NCI-H345 treated with DMSO at 0.1 percent for 48 hours (cell line): ENCODE measurements at regions not wholly inside any gene's neighbourhood (a gene's known extent, or its start where the extent isn't known, plus 50 kb on each side); places are given as distances from the start of the nearest gene placed in this dataset.

Experiments used
- DNase-seq: peaks from one replicate; lab custom pipeline; 2025; ENCODE audit not compliant: unreplicated experiment; lab: John Stamatoyannopoulos, UW

DNA sequence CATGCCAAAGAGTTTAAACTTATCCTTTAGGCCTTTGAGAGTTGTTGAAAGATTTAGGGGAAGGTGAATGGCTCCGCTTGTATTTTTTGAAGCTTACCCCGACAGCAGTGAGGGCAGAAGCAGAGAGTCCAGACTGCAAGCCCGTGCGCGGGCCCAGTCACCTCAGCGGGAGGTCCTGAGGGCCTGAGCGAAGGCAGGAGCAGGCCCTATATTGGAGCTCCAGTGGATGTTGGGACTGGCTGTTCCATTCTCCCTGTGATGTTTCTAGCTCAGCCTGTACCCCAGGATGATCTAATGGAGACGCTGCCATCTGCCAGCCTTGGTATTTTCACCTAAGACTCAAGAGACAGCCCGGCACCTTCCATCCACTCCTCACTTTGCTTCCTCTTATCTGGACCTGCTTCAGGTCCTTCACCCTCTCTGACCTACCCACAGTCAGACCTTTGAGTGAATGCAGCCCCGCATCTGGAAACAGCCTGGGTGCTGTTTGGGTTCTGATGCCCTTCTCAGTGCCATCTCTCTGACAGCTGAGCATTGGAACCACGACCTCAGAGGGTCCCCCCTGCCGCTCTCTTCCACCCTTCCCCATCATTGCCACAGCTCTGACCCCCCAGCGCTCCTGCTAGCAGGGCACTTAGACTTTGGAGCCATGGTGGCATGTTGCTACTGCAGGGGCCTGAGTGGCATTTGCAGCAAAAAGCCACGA, 628.2 kb upstream of the CADM1 start:
- DNase-seq, result no peak

DNA sequence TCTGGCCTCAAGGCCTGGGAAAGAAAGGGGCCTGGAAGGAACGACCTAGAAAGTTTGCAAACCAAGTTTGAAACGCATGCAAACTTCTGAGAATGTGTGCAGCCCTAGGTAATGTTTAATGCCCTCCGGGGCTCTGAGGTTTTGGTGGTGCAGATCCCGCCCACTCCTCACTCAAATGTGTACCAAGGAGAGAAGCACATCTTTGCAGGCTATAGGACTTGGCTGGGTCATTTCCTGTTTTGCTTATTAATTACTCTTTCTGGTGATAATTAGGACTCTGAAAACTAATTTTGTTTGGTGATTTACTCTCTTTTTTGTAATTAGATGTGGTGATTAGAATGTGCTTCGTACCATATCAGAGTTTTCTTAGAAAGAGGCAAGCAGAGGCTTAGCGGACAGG, 625.9 kb upstream of the CADM1 start:
- DNase-seq, result no peak

DNA sequence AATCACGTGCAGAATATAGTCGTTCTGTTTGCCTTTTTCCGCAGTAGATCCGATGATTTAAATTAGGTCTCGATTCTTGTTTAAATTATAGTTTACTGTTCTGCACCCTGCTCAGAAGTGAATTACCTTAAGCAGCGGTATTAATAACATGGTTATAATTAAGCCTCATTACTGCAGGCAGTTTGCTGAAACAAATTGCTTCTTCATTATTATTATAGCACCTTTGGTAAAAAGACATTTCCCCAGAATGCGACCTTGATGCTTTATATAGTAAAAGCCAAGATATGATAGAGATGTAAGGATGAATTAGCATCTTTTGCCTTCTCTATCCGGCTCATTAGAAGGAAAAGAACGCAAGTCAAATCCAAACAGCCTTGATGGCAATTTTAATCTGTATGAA, 625.2 kb upstream of the CADM1 start:
- no peak for DNase-seq

DNA sequence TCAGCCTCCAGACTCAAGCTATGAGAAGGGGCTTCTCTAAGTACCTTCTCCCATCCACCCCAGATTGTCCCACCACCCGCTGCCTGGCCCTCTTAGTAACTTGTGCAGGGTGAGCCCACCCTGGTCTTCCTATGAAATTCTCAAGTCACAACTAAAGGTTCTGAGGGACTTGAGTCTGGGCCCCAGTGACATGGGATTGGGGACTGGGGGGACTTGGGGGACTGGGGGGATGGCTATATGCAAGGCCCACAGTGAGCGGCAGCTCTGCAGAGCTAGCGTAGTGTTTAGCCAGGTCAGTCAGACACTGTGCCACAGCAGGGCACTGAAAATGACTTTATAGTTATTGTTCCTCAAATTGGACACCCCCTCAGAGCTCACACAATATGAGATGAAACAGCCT, 622.3 kb upstream of the CADM1 start:
- DNase-seq, result no peak

DNA sequence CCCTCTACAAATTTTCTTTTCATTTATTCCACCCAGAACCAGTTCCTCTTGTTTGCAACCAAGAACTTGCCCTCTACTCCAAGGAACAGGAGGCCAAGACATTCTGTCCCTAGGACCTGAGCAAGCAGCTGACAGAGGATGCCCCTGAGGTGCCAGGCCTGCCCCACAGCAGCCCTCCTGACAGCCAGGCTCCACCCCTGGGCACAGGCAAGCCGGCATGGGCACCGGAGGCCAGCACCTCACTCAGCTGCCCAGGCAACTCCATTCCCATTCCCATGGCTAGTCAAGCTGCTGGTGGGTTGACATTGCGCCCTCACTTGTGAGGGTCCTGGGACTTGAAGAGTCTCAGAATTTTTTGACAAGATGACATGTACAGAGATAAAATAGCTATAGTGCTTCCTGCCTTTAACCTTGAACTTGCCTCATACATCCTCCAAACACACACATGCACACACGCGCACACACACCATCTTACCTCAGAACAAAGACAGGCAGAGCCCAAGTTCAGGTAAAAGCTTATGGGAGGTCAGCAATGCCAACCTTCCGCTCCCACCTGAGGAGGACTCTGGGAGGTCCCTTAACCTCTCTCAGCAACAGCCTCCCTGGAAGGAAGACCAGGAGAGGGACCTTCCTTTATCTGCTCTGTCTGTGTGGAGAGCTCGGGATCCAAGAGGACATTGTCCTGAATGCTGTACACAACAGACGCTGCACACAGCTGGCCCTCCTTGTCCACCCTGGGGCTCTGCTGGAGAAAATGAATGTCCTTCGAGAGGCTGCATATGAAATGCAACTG, 620.9 kb upstream of the CADM1 start:
- no peak for DNase-seq

DNA sequence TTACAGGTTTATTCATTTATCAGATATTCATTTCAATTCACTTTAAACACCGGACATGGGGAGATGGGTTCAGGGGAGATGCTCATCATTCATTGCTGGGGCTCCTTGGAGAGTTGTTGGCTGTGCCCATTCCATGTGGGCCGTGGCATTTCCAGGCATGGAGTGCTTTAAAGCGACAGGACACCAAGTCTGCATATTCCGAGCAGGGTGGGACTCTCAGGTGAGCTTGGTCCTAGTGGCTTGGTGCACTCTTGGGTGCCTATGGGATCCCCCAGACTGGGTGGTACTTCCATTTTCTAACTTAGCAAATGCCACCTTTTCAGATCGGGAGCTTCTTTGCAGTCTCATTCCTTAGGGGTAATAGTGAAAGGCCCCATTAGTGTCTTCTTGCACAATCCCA, 619.5 kb upstream of the CADM1 start:
- DNase-seq, result no peak

DNA sequence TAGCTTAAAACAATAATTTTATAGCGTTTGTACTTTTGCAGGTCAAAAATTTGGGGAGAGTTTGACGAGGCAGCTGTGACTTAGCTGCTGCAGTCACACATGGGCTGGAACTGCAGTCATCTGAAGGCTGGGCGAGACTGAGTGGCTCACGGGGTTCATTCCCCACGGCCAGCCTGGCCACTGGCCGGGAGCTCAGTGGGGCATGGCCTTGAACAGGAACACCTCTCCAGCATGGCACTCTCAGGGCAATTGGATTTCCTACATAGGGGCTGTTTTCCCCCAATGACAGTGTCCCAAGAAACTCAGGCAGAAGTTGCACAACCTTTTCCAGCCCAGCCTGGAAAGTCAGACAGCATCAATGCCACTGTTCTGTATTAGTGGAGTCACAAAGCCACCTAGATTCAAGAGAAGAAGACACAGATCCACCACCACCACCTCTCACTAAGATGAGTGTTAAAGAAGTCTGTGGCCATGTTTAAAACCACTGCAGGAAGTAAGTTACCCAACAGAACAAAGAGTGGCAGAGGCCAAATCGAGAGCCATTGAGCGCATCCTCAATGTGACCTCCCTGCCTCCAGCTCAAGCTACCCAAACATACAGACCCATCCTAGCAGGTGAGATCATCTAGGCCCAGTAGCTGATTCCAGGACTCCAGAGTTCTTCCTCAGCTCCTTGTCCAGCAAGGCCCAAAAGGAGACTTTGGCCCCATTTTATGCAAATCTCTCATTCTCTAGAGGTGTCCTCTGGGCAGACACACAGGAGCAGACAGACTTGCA, 618.7 kb upstream of the CADM1 start:
- no peak for DNase-seq

DNA sequence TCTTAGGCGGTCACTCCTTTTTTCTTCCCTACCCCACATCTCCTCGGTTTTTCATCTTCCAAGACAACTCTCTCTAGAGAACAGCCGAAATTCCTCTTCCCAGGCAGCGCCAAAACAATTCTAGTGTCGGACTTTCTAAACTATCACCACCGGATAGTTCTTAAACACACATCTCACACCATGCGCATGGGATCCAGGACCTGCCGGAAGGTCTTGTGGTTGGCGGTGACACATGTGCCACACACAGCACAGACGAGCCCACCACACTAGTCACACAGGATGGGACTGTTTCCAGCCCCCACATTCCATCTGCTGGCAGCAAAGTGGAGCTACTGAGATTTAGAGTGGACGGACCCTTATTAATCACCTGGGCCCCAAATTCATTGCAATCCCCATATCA, 614.9 kb upstream of the CADM1 start:
- DNase-seq, result no peak

DNA sequence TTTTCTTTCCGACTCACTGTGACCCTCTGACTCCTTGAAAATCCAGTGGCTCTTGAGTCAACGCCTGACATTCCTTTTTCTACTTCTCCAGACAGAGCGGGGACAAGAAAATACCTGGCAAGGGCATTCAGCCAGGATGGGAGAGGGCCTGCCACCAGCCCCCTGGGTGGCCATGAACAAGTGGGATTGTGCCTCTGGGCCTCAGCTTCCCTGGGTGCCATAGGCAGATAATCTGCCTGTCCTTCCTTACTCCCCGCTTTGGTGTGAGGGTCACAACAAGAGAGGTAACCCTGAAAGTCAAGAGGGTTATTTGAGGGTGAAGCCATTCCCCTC, 613.9 kb upstream of the CADM1 start:
- no peak for DNase-seq

DNA sequence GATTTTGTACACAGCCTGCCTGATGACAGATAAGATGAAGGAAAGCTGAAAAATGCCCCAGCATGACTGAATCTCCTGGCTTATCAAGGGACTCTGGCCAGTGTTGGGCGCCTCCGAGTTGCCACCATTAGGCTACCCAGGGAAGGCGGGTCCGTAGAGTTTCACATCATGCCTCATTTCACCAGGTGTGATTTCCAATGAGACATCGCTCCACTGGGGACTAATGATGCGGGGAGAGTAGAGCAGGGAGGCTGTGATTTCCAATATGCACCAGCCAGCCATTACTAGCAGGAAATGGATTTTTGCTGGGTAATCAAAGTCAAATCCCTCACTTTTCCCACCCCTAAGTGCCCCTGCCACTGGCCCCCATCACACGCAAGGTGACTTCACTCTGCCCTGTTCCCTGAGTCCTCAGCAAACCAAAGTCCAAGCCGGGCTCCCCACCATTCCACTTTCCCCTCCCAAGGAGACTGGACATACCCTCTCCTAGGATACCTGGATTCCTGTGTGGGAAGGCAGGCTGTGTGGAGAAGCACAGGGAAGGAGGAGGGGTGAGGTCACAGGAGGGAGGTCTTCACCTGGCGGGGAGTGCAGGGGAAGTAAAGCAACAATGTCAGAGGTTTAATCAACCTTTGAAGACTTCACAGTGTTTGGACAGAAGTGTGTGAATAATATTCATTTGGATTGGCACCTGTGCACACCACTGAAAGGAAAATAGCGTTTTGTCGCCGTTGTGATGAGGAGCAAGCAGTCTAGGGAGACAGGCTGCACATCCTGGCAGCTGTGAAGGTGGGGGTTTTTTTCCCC, 613.3 kb upstream of the CADM1 start:
- DNase-seq, result no peak

DNA sequence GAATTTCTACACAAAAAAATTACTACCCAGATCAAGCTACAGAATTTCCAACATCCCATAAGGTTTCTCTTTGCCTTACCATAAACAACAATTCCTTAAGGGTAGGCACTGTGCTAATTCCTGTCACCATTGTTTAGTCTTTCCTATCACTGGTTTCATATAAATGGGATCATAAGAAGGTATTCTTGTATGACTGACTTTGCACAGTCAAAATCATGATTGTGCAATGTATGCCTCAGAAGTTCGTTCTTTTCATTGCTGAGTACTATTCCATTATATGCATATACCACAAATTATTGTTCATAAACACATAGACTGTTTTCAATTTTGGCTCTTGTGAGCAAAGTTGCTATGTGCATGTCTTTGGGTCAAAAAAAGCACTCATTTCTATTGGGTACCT, 611.6 kb upstream of the CADM1 start:
- DNase-seq, result no peak

DNA sequence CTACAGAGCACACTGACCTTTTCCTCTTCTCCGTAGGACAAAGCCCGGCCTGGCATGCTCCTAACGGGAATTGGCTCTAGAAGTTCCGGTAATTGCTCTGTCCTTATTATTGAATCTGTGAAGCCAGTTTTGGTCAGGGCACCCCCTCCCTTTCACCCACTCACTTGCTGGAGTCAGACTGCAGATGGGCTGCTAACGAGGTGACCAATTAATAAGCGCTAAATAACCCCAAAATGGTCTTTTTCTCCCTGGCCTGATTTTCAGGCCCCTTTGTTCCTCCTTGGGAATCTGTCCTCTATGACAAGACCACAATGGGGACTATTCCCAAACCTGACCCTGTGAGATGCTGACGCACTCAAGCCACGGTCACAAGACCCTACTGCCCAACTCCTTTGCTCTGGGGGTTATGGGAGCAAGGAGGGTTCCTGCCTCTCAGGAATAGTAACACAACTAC, 610.0 kb upstream of the CADM1 start:
- DNase-seq, result no peak

DNA sequence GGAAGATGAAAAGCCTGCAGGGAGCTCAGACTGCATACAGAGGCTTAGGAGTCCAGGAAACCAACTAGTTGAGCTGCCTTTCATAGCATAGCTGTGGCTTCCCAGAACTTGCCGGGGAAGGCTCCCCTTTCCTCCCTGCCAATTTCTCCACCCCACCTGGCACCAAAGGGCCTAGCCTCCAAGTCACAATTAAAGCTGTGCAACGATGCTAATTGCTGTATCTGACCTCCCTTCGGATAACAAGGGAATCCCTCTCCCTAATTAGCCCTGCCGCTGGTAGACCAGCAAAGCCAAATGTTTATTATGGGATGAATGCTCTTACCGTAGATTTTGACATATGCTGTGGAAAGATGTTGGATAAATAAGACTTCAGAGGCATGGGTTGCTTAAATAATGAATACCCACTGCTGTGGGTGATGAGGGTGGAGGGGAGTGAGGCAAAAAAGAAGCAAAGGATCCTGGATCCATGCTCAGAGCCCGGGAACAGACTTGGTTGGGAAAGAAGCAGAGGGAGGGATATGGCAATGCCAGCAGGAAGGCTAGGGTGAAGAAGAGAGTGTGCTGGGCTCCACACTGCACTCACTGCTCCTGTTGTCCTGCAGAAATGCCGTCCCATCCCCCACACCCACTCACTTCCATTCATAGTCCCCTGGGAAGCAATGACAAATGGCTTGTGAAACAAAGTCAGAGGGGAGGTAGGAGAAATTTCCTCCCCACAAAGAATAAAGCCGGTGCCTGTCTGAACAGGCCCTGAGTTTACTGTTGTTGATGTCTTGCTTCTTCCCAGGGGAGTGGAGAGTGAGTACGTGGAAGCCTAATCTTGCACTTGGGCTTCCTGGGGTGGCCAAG, 608.1 kb upstream of the CADM1 start:
- peak; percentile 6 for DNase-seq

DNA sequence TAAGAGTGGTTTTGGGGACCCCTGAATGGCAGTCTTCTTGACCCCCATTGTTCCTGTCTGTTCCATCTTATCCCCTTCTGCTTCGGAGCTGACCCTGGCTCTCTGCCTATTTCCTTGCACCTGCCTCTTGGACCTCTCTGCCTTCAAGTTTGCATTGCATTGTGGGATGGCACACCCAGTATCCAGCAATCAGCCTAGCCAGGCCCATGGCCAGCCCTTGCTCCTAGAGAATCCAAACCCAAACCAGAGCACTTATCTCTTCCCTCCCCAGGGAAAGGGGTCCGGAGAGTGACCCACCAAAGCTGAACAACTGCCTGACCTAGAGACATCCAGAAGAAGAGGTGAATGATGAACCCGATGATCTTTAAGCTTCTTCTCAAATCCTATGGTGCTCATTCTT, 607.3 kb upstream of the CADM1 start:
- no peak for DNase-seq

DNA sequence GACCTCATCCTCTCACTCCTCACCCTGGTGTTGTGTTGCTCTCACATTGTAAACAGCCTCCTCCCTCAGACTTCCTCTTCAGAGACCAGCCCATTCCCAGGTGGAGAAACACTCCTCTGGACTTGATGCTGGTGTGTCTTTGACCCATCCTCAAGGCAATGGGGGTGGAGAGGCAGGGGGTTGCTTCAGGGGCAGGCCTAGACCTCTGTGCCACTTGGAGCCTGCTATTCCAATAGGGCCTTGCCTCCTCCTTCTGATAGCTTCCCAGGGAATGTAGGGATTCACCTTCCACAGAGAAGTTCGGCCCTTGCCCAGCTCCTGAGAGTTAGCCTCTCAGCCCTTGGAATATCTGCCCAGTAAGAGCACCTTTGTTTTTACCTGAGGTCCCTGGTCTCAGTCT, 606.6 kb upstream of the CADM1 start:
- DNase-seq, result no peak

DNA sequence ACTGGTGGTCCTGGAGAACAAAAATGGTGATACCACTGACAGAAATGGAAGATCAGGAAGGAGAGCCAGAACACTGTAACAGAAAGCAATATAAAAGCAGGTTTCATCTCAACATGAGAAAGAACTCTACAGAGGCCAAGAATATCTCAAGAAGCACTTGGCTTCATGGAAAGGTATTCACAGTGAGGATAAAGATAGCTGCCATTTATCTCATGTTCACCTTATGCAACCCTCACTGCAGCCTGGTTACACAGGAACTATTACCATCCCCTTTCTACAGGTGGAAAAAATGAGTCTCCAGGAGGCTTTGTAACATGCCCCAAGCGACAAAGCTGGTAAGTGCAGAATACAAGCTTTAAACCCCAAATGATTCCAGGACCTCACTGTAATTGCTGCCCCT, 606.1 kb upstream of the CADM1 start:
- DNase-seq, result no peak

DNA sequence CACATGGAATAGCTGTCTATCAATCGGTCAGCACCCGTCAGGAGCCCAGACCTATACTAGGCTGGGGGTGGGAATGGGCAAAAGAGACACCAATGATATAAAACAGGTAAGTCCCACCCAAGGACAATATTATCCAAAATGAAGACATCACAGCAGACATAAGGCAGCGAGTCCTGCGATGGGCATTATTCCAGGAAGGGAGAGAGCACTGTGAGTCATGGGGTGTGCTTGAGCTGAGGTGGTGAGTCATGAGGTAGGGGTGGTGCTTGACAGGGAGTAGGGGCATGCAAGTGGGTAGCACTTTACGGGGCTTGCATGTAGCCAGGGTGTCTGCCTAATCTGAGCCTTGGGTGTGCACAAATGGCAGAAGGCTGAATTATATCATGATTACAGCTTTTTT, 605.0 kb upstream of the CADM1 start:
- DNase-seq, result no peak

DNA sequence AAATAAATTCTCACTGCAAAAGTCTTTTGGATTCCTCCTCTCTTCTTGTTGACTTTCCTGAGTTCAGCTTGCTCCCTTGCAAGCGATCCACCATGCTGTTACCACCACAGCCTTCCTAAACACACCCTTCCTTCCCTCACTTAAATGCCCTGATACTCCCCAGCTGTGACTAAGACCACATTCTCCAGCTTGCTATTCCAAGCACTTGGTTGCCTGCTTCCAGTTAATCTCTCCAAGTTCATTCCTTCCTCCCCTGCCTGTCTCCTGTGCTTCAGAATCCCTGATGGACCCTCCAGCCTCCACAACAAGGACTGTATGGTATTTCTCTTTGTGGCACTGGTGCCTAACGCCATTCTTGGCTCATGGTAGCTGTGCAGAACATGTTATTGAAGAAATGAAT, 603.9 kb upstream of the CADM1 start:
- no peak for DNase-seq

DNA sequence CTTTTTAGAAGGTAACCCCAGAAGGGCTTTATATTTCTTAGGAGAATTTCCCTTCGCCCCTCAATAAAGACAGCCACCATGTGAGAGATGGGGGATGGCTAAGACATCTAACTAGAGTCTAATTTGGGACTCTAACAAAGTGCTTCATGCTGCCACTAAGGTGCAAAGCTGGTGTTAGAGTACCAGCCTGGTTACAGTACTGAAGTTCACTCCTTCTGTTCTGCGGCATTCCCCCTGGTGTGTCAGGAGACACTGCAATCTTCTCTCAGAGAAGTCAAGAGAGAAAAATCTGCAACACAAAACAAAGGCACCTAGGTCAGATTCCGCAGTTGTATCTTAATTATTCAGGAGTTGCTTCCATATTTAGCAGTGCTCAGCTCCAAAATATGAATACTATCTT, 603.0 kb upstream of the CADM1 start:
- DNase-seq, result no peak

DNA sequence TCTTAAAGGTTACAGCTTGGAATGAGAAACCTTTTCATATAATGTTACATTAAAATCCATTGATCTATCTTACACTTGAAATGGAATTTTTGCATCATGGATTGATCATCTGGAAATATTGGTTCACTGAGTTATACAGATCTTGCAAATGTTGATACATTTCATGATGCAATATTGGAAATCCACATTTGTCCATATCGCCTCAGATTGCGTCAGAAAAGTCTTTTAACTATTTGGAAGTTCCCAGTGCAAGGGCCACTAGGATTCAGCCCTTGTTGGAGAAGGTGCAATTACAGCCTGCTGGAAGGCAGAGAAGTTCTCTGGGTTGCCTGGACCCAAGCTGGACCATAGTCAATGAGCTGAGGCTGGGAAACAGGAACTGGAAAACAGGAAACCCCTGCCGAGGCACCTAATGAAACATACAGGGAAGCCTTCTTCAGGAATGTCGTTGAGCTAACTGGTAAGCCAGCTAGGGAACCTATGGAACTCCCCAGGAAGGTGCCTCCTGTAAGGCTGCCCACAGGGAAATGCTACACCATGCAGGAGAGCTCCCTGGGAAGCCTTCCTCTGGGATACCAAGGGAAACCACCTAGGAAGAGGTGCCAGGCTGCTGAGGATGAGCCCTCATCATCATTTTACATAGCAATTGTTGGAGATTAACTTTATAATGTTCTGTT, 600.4 kb upstream of the CADM1 start:
- no peak for DNase-seq
